ENCODE measurements at regions not wholly inside any gene's neighbourhood (a gene's known extent, or its start where the extent isn't known, plus 50 kb on each side); places are given as distances from the start of the nearest gene placed in this dataset.

- no peak for TF ChIP-seq POLR2A (IDR thresholded peaks at IDR 0.05)
- TF ChIP-seq CTCF (IDR thresholded peaks at IDR 0.05) = no peak
Observed at GRCh38 chr6:37558646-37559045, 59.0 kb upstream of the CCDC167 start.
